ENCODE measurements at regions not wholly inside any gene's neighbourhood (a gene's known extent, or its start where the extent isn't known, plus 50 kb on each side); places are given as distances from the start of the nearest gene placed in this dataset.

DNA sequence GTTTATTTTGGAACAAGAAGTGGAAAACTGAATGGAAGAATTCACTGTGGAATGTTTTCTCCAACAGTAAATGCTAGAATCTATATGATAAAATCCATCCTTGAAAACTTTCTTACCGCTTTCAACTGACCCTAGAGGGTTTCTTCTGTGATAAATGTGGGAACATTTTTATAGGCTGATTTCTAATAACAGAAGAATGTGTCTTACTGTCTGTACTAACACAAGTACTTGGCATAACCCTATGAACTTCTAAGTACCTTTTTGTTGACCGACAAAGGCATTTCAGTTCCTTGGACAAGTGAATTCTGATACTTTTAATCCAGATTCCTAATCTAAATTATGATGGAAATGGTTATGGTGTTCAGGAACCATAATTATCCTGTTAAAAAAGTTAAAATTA, 1109.7 kb upstream of the FLRT2 start:
- no peak for DNase-seq (ENCODE audit: low spot score)
- TF ChIP-seq, protein P1, sequence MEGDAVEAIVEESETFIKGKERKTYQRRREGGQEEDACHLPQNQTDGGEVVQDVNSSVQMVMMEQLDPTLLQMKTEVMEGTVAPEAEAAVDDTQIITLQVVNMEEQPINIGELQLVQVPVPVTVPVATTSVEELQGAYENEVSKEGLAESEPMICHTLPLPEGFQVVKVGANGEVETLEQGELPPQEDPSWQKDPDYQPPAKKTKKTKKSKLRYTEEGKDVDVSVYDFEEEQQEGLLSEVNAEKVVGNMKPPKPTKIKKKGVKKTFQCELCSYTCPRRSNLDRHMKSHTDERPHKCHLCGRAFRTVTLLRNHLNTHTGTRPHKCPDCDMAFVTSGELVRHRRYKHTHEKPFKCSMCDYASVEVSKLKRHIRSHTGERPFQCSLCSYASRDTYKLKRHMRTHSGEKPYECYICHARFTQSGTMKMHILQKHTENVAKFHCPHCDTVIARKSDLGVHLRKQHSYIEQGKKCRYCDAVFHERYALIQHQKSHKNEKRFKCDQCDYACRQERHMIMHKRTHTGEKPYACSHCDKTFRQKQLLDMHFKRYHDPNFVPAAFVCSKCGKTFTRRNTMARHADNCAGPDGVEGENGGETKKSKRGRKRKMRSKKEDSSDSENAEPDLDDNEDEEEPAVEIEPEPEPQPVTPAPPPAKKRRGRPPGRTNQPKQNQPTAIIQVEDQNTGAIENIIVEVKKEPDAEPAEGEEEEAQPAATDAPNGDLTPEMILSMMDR (IDR thresholded peaks at IDR 0.05), result no peak
- TF ChIP-seq POLR2A (IDR thresholded peaks at IDR 0.05) (no peak), POLR2AphosphoS5 (IDR thresholded peaks at IDR 0.05) (no peak)
- 36% methylated on average over 2 of the region's 2 CpGs for WGBS

DNA sequence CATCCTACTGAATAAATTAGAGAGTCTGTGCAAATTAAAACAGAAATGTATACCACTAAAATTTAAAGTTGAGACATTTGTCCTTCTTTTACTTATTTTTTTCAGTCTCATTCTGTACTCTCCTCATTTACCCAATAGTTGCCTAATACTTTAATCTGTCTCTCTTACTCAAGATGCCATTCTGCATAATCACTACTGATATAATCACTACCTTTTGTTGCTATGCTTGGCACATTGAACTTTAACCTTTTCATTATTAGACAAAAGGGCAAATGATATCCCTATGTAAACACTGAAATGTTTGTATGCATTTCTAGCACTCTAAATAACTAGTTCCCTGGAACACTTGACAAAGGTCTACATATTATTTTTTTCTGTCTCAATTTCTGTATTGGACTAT, 1108.3 kb upstream of the FLRT2 start:
- H3K27ac ChIP-seq, result no peak overlapping the region
- H3K27me3 ChIP-seq (replicated peaks; ENCODE audit: insufficient read depth), result no peaks in the 10 kb centered on the region
- H3K9me3 ChIP-seq, result no peaks in the 10 kb centered on the region
- no peaks in the 10 kb centered on the region for H3K4me1 ChIP-seq (replicated peaks)
- no peak for DNase-seq (ENCODE audit: low spot score)
- H3K36me3 ChIP-seq, result no peaks in the 10 kb centered on the region
- intact Hi-C loops (cut with DNase I), result no loop called here
- no peak for TF ChIP-seq POLR2AphosphoS5 (IDR thresholded peaks at IDR 0.05)
- H3K4me3 ChIP-seq, result no peak overlapping the region

More for the DNA sequence above, 1109.7 kb upstream of the FLRT2 start:
- H3K4me1 ChIP-seq (replicated peaks), result no peaks in the 10 kb centered on the region
- no peak overlapping the region for H3K27ac ChIP-seq
- intact Hi-C loops (cut with DNase I), result no loop called here
- no peaks in the 10 kb centered on the region for H3K36me3 ChIP-seq
- H3K4me3 ChIP-seq, result no peak overlapping the region
- no peaks in the 10 kb centered on the region for H3K27me3 ChIP-seq (replicated peaks; ENCODE audit: insufficient read depth)
- H3K9me3 ChIP-seq, result no peaks in the 10 kb centered on the region

DNA sequence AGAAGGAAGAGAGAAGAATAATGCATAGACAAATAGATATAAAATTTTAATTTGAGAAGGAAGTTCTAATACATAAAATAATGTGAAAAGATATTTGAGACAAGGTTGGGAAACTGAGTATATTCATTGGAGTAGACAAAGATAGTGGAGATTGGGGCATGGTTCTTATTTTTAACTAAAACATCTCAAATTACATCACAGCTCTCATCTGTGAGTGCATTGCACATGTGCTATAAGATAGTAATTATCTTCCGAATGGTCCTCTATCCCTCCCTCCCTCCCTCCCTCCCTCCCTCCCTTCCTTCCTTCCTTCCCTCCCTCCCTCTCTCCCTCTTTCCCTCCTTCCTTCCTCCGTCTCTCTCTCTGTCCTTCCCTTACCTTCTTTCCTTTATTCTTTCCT, 1104.0 kb upstream of the FLRT2 start:
- WGBS, result 74% methylated on average over 2 of the region's 2 CpGs
- no peak overlapping the region for H3K27ac ChIP-seq
- H3K9me3 ChIP-seq, result no peaks in the 10 kb centered on the region
- TF ChIP-seq, protein P1 (IDR thresholded peaks at IDR 0.05), result no peak
- TF ChIP-seq POLR2A (IDR thresholded peaks at IDR 0.05) (no peak), POLR2AphosphoS5 (IDR thresholded peaks at IDR 0.05) (no peak)
- H3K27me3 ChIP-seq (replicated peaks; ENCODE audit: insufficient read depth), result no peaks in the 10 kb centered on the region
- intact Hi-C loops (cut with DNase I), result no loop called here
- no peaks in the 10 kb centered on the region for H3K36me3 ChIP-seq
- H3K4me3 ChIP-seq, result no peak overlapping the region
- no peaks in the 10 kb centered on the region for H3K4me1 ChIP-seq (replicated peaks)
- no peak for DNase-seq (ENCODE audit: low spot score)

DNA sequence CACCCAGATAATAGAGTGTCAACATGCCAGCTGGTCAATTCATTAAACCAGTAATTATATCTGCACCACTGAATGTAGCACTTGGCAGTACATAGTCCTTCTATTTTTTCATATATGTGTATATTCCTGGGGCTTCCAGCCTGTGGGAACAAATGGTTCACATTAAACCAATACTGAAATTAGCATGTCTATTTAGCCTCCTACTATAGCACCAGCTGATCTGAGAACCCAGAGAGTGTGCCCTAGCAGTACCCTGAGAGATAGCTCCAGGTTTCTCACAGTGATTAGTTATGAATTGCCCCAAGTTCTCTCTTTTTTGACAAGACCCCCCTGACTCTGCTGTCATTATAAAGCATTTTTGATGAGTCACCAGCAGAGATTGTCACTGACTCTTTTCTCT, 1097.3 kb upstream of the FLRT2 start:
- Histone ChIP-seq H3K36me3 (no peaks in the 10 kb centered on the region), H3K4me3 (no peak overlapping the region), H3K4me1 (replicated peaks) (no peaks in the 10 kb centered on the region), H3K27ac (no peak overlapping the region), H3K27me3 (replicated peaks; ENCODE audit: insufficient read depth) (no peaks in the 10 kb centered on the region), H3K9me3 (no peaks in the 10 kb centered on the region)
- intact Hi-C loops (cut with DNase I), result no loop called here
- TF ChIP-seq, protein P1 (IDR thresholded peaks at IDR 0.05), result no peak
- TF ChIP-seq POLR2A (IDR thresholded peaks at IDR 0.05), result no peak
- TF ChIP-seq POLR2AphosphoS5 (IDR thresholded peaks at IDR 0.05), result no peak
- no peak for DNase-seq (ENCODE audit: low spot score)

DNA sequence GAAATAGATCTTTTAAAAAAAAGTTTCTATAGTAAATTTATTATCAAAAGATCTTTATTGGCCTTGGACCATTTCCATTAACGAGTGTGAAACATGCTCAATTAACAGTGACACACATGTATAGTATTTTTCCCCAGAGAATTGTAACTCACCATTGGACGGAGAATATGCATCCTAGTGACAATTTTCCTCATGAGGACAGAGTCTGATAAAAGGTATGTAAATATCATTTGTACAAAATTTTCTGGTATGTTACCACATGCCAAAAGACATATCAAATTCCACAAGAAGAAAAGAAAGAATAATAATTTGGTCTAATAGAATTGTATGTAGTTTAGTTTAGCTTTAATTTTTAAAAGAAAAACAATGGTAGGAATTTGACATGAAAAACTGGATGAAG, 1096.0 kb upstream of the FLRT2 start:
- no peak overlapping the region for H3K27ac ChIP-seq
- TF ChIP-seq, protein P1 (IDR thresholded peaks at IDR 0.05), result no peak
- TF ChIP-seq POLR2AphosphoS5 (IDR thresholded peaks at IDR 0.05) (no peak), POLR2A (IDR thresholded peaks at IDR 0.05) (no peak)
- no peaks in the 10 kb centered on the region for H3K36me3 ChIP-seq
- H3K27me3 ChIP-seq (replicated peaks; ENCODE audit: insufficient read depth), result no peaks in the 10 kb centered on the region
- DNase-seq (ENCODE audit: low spot score), result no peak
- H3K4me3 ChIP-seq, result no peak overlapping the region
- H3K9me3 ChIP-seq, result no peaks in the 10 kb centered on the region
- WGBS, result 44% methylated on average over 2 of the region's 2 CpGs
- no peaks in the 10 kb centered on the region for H3K4me1 ChIP-seq (replicated peaks)
- intact Hi-C loops (cut with DNase I), result no loop called here

Measured in prostate gland (tissue), 2 donors.